H1 (cell line): ENCODE measurements at regions not wholly inside any gene's neighbourhood (a gene's known extent, or its start where the extent isn't known, plus 50 kb on each side); places are given as distances from the start of the nearest gene placed in this dataset.

Experiments used
- CTCF ChIA-PET: fragments of 300-600 bp; sonication (Branson Sonifier 250); formaldehyde crosslinking; loops from one replicate; lab custom pipeline; 2021; ENCODE audit not compliant: partially characterized antibody; lab: Charles Lee
- POLR2A ChIA-PET: fragments of 300-600 bp; sonication (Branson Sonifier 250); formaldehyde crosslinking; loops from one replicate; lab custom pipeline; 2021; ENCODE audit warnings: inconsistent platforms; ENCODE audit not compliant: partially characterized antibody; lab: Charles Lee
- DNase-seq, 2 experiments: peaks; one replicate each; pipeline versions ENCODE4 v3.0.0 to v3.0.0-alpha.2; 2010 to 2022; ENCODE audit warnings: low spot score in 2 of 2, low read depth in 1 of 2, mixed read lengths in 1 of 2
- FAIRE-seq: peaks from 2 replicates; lab custom pipeline; 2011; peaks lifted over from hg19 to GRCh38; lab: Jason Lieb, UNC
- H2AFZ ChIP-seq: 2 replicates; pipeline ENCODE4 v1.8.1; 2012; ENCODE audit warnings: low read length, inconsistent platforms
- H2AK5ac ChIP-seq: 2 replicates; pipeline ENCODE4 v1.6.1; 2013; ENCODE audit warnings: low read depth, low read length
- H2BK120ac ChIP-seq: replicated peaks from 2 replicates; pipeline ENCODE3; 2013; ENCODE audit warnings: low read depth, low read length, inconsistent platforms
- H2BK12ac ChIP-seq: 2 replicates; pipeline ENCODE4 v1.6.1; 2013; ENCODE audit warnings: low read depth, low read length
- H2BK15ac ChIP-seq: 2 replicates; pipeline ENCODE4 v1.6.1; 2013; ENCODE audit warnings: low read length
- H2BK20ac ChIP-seq: 2 replicates; pipeline ENCODE4 v1.6.1; 2013; ENCODE audit warnings: low read length
- H2BK5ac ChIP-seq: 2 replicates; pipeline ENCODE4 v1.6.1; 2013; ENCODE audit warnings: low read depth, low read length
- H3K14ac ChIP-seq: 2 replicates; pipeline ENCODE4 v1.6.1; 2013; ENCODE audit warnings: inconsistent platforms; ENCODE audit not compliant: insufficient read length
- H3K18ac ChIP-seq: 2 replicates; pipeline ENCODE4 v1.6.1; 2013; ENCODE audit warnings: low read length; ENCODE audit errors: extremely low read depth
- H3K23ac ChIP-seq: 2 replicates; pipeline ENCODE4 v1.6.1; 2013; ENCODE audit warnings: inconsistent platforms; ENCODE audit not compliant: insufficient read length
- H3K23me2 ChIP-seq: 2 replicates; pipeline ENCODE4 v1.6.1; 2013; ENCODE audit warnings: low read depth, low read length
- H3K27ac ChIP-seq: 2 replicates; pipeline ENCODE4 v1.6.1; 2011; ENCODE audit warnings: low read depth, low read length, inconsistent platforms
- H3K27me3 ChIP-seq, 4 experiments: replicated peaks in 1 of 4; 1 replicate in 1 of 4; 2 replicates in 3 of 4; pipeline versions ENCODE4 v1.6.1 to v1.8.1; 2011 to 2013; ENCODE audit warnings: low read length in 3 of 4, mild to moderate bottlenecking in 3 of 4, inconsistent platforms in 2 of 4, mixed read lengths in 2 of 4, moderate library complexity in 1 of 4; ENCODE audit not compliant: control insufficient read depth in 3 of 4, insufficient read depth in 3 of 4; ENCODE audit errors: extremely low read depth in 1 of 4
- H3K36me3 ChIP-seq, 4 experiments: 2 replicates each; pipeline versions ENCODE4 v1.6.1 to v1.8.1; 2011 to 2013; ENCODE audit warnings: mild to moderate bottlenecking in 4 of 4, low read length in 3 of 4, moderate library complexity in 2 of 4, control low read depth in 1 of 4, inconsistent platforms in 1 of 4; ENCODE audit not compliant: insufficient read depth in 4 of 4, control insufficient read depth in 2 of 4
- H3K4ac ChIP-seq: replicated peaks from 2 replicates; pipeline ENCODE3; 2013; ENCODE audit warnings: low read length, low read depth, mixed read lengths, inconsistent platforms; ENCODE audit not compliant: insufficient read length
- H3K4me1 ChIP-seq, 4 experiments: replicated peaks in 1 of 4; 1 replicate in 1 of 4; 2 replicates in 3 of 4; pipeline versions ENCODE4 v1.6.1 to v1.8.1; 2011 to 2013; ENCODE audit warnings: low read length in 3 of 4, inconsistent platforms in 2 of 4, mixed read lengths in 1 of 4; ENCODE audit not compliant: insufficient read depth in 4 of 4, control insufficient read depth in 3 of 4
- H3K4me2 ChIP-seq, 2 experiments: 2 replicates each; pipeline versions ENCODE4 v1.6.1 to v1.8.1; 2011 to 2013; ENCODE audit warnings: low read depth in 2 of 2, low read length in 2 of 2, control low read depth in 1 of 2, inconsistent platforms in 1 of 2, mild to moderate bottlenecking in 1 of 2; ENCODE audit not compliant: insufficient read depth in 1 of 2
- H3K4me3 ChIP-seq, 4 experiments: fragments of 200-600, 300-600 bp in 1 of 4; sonication (generic), shearing (Covaris generic), sonication (Bioruptor Twin) in 1 of 4; 2 replicates each; pipeline versions ENCODE4 v1.5.1 to v1.8.1; 2011 to 2016; ENCODE audit warnings: low read length in 4 of 4, low read depth in 3 of 4, control low read depth in 2 of 4, inconsistent platforms in 2 of 4, mild to moderate bottlenecking in 2 of 4, mixed read lengths in 1 of 4, moderate library complexity in 1 of 4; ENCODE audit not compliant: insufficient read depth in 2 of 4; ENCODE audit errors: extremely low read depth in 1 of 4
- H3K56ac ChIP-seq: replicated peaks from 2 replicates; pipeline ENCODE3; 2013; ENCODE audit warnings: low read depth, mild to moderate bottlenecking, mixed read lengths, low read length, inconsistent platforms; ENCODE audit not compliant: insufficient read length
- H3K79me1 ChIP-seq: 2 replicates; pipeline ENCODE4 v1.6.1; 2013; ENCODE audit warnings: low read depth, low read length, control low read depth
- H3K79me2 ChIP-seq, 2 experiments: 2 replicates each; pipeline versions ENCODE4 v1.6.1 to v1.8.1; 2012 to 2013; ENCODE audit warnings: low read length in 2 of 2, mild to moderate bottlenecking in 2 of 2, inconsistent platforms in 1 of 2; ENCODE audit not compliant: insufficient read depth in 2 of 2, control insufficient read depth in 1 of 2
- H3K9ac ChIP-seq, 4 experiments: replicated peaks in 1 of 4; 1 replicate in 1 of 4; 2 replicates in 3 of 4; pipeline versions ENCODE4 v1.6.1 to v1.8.1; 2011 to 2013; ENCODE audit warnings: low read depth in 3 of 4, low read length in 3 of 4, control low read depth in 2 of 4, mild to moderate bottlenecking in 2 of 4, moderate library complexity in 2 of 4, inconsistent platforms in 1 of 4; ENCODE audit errors: extremely low read depth in 1 of 4
- H3K9me3 ChIP-seq, 2 experiments: 2 replicates each; pipeline versions ENCODE4 v1.6.1 to v1.8.1; 2012 to 2013; ENCODE audit warnings: mild to moderate bottlenecking in 2 of 2, moderate library complexity in 2 of 2, control low read depth in 1 of 2, inconsistent platforms in 1 of 2, low read depth in 1 of 2, low read length in 1 of 2, mixed read lengths in 1 of 2; ENCODE audit not compliant: insufficient read depth in 2 of 2
- H4K20me1 ChIP-seq, 2 experiments: replicated peaks in 1 of 2; 2 replicates each; pipeline versions ENCODE3 to v1.8.1; 2011 to 2013; ENCODE audit warnings: inconsistent platforms in 2 of 2, low read length in 2 of 2, mild to moderate bottlenecking in 1 of 2; ENCODE audit not compliant: insufficient read depth in 2 of 2, control insufficient read depth in 1 of 2
- H4K5ac ChIP-seq: 2 replicates; pipeline ENCODE4 v1.6.1; 2013; ENCODE audit warnings: low read length, low read depth, mixed read lengths, inconsistent platforms; ENCODE audit not compliant: insufficient read length
- H4K8ac ChIP-seq: 2 replicates; pipeline ENCODE4 v1.8.0; 2013; ENCODE audit warnings: mild to moderate bottlenecking, moderate library complexity, low read length, inconsistent platforms; ENCODE audit not compliant: insufficient read depth; ENCODE audit errors: extremely low read depth
- H4K91ac ChIP-seq: replicated peaks from 2 replicates; pipeline ENCODE3; 2013; ENCODE audit warnings: low read length, mixed read lengths, inconsistent platforms; ENCODE audit not compliant: insufficient read length
- EGR1 ChIP-seq: IDR thresholded peaks from 2 replicates; pipeline ENCODE4 v1.6.1; 2011; ENCODE audit warnings: low read depth, low read length, borderline replicate concordance
- JUN ChIP-seq: IDR thresholded peaks from 2 replicates; pipeline ENCODE4 v1.6.1; 2011; ENCODE audit warnings: low read depth, mild to moderate bottlenecking, improper control_type of control experiment, low read length
- KDM4A ChIP-seq: IDR thresholded peaks from one replicate; pipeline ENCODE4 v1.7.1; 2012; ENCODE audit warnings: low read depth, mild to moderate bottlenecking, moderate library complexity, low read length, inconsistent platforms; ENCODE audit not compliant: severe bottlenecking
- NANOG ChIP-seq: IDR thresholded peaks from 2 replicates; pipeline ENCODE4 v1.6.1; 2011; ENCODE audit warnings: low read length, low read depth, mild to moderate bottlenecking, inconsistent platforms; ENCODE audit not compliant: insufficient read depth, poor library complexity, severe bottlenecking
- TEAD4 ChIP-seq: IDR thresholded peaks from 2 replicates; pipeline ENCODE4 v1.6.1; 2012; ENCODE audit warnings: low read depth, low read length, inconsistent platforms, mixed read lengths
- WGBS, 2 experiments: shearing (Covaris generic) in 1 of 2; methylation state at CpG; one replicate each; pipeline versions ENCODE4 v1.1.6 to v1.1.7; 2013 to 2015; ENCODE audit warnings: low lambda C conversion rate in 2 of 2, mixed read lengths in 2 of 2, inconsistent platforms in 1 of 2, low coverage in 1 of 2, missing lambda C conversion rate in 1 of 2; ENCODE audit not compliant: insufficient replicate concordance in 2 of 2, insufficient coverage in 1 of 2, insufficient read length in 1 of 2; ENCODE audit errors: extremely low coverage in 1 of 2, missing lambda C conversion rate in 1 of 2; 5-methylcytosine and 5-hydroxymethylcytosine counted together
- TF ChIP-seq, protein P1 (sequence below): IDR thresholded peaks from 2 replicates; pipeline ENCODE4 v1.6.1; 2012; ENCODE audit warnings: inconsistent platforms

DNA sequence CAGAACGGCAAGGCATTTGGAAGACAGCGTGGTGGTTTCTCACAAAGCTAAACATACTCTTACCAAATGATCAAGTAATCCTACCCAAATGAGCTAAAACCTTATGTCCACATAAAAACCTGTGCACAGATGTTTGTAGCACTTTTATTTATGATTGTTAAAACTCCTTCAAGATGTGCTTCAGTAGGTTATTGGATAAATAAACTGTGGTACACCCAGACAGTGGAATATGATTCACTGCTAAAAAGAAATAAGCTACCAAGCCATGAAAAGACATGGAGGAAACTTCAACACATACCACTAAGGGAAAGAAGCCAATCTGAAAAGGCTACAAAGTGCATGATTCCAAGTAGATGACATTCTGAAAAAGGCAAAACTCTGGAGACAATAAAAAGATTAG lies 94.2 kb downstream of the FOXD1 start:
- Histone ChIP-seq H4K5ac (no peak overlapping the region), H2AFZ (no peak overlapping the region), H4K91ac (no peak overlapping the region), H2BK15ac (no peak overlapping the region), H4K8ac (no peak overlapping the region), H3K4me1 (no peaks in the 10 kb centered on the region), H2BK5ac (no peak overlapping the region), H3K27ac (no peak overlapping the region), H3K4me3 (no peak overlapping the region), H2BK20ac (no peak overlapping the region), H3K4ac (no peak overlapping the region), H3K18ac (no peak overlapping the region), H3K27me3 (no peaks in the 10 kb centered on the region), H3K9ac (no peak overlapping the region), H4K20me1 (no peaks in the 10 kb centered on the region), H2BK120ac (no peak overlapping the region), H3K9me3 (no peaks in the 10 kb centered on the region), H2AK5ac (no peak overlapping the region), H3K79me2 (no peaks in the 10 kb centered on the region), H3K79me1 (no peaks in the 10 kb centered on the region), H3K36me3 (no peaks in the 10 kb centered on the region), H3K23me2 (no peaks in the 10 kb centered on the region), H2BK12ac (no peak overlapping the region), H3K56ac (no peak overlapping the region), H3K4me2 (no peak overlapping the region), H3K14ac (no peak overlapping the region), H3K23ac (no peak overlapping the region)
- DNase-seq (no peak), FAIRE-seq (no peak)
- TF ChIP-seq, protein P1, sequence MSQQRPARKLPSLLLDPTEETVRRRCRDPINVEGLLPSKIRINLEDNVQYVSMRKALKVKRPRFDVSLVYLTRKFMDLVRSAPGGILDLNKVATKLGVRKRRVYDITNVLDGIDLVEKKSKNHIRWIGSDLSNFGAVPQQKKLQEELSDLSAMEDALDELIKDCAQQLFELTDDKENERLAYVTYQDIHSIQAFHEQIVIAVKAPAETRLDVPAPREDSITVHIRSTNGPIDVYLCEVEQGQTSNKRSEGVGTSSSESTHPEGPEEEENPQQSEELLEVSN: no peak
- TF ChIP-seq TEAD4 (no peak), JUN (no peak), NANOG (no peak), EGR1 (no peak), KDM4A (no peak)
- CTCF ChIA-PET: interaction anchor here (0.9 to 1.4 kb wide), 4 partner anchors 8 to 136 kb away, joined by 3 to 5 read pairs (median 4); no protein-coding TSS in a partner anchor
- POLR2A ChIA-PET: interaction anchor here (0.5 to 1.0 kb wide), 2 partner anchors 11 to 23 kb away, joined by 3 read pairs; no protein-coding TSS in a partner anchor
- 95% methylated on average over 2 of the region's 2 CpGs; no CpG with 5 or more reads in 1 of the 2 experiments for WGBS, 2 experiments
